SK-N-SH treated with all-trans-retinoic acid at 6 μM for 48 hours (cell line): ENCODE measurements at regions not wholly inside any gene's neighbourhood (a gene's known extent, or its start where the extent isn't known, plus 50 kb on each side); places are given as distances from the start of the nearest gene placed in this dataset.

Experiments used
- PPARA ChIP-seq: fragments of 250-450 bp; sonication (Bioruptor Pico); IDR thresholded peaks from 2 replicates; pipeline ENCODE4 v1.5.0; 2020; ENCODE audit warnings: mild to moderate bottlenecking, borderline replicate concordance
- ZFP30 ChIP-seq: fragments of 450-650 bp; formaldehyde crosslinking; IDR thresholded peaks from 2 replicates; pipeline ENCODE4 v1.5.0; 2022; ENCODE audit warnings: mild to moderate bottlenecking, moderate library complexity
- TF ChIP-seq, protein P1 (sequence below): fragments of 250-450 bp; sonication (Bioruptor Pico); IDR thresholded peaks from 2 replicates; pipeline ENCODE4 v1.8.0; 2020; ENCODE audit warnings: mild to moderate bottlenecking, moderate library complexity, borderline replicate concordance
- TF ChIP-seq, protein P2 (sequence below): fragments of 250-450 bp; sonication (Bioruptor Pico); IDR thresholded peaks from 2 replicates; pipeline ENCODE4 v1.5.1; 2020; ENCODE audit warnings: low read depth, mild to moderate bottlenecking, moderate library complexity

DNA sequence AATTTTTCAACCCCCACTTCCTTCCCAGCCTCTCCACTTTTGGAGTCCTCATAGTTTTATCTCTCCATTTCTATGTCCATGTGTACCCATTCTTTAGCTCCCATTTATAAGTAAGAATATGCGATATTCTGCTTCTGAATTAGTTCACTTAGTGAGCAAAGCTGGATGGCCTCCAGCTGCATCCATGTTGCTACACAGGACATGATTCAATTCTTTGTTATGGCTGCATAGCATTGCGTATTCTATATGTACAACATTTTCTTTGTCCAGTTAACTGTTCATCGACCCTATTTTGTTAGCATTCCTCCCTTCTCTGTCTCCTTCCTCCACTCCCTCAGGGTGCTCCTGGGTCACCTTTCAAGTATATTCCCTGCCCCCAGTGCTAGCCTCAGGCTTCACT lies 210.0 kb upstream of the SSTR4 start:
- TF ChIP-seq, protein P1, sequence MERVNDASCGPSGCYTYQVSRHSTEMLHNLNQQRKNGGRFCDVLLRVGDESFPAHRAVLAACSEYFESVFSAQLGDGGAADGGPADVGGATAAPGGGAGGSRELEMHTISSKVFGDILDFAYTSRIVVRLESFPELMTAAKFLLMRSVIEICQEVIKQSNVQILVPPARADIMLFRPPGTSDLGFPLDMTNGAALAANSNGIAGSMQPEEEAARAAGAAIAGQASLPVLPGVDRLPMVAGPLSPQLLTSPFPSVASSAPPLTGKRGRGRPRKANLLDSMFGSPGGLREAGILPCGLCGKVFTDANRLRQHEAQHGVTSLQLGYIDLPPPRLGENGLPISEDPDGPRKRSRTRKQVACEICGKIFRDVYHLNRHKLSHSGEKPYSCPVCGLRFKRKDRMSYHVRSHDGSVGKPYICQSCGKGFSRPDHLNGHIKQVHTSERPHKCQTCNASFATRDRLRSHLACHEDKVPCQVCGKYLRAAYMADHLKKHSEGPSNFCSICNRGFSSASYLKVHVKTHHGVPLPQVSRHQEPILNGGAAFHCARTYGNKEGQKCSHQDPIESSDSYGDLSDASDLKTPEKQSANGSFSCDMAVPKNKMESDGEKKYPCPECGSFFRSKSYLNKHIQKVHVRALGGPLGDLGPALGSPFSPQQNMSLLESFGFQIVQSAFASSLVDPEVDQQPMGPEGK = no peak
- TF ChIP-seq, protein P2, sequence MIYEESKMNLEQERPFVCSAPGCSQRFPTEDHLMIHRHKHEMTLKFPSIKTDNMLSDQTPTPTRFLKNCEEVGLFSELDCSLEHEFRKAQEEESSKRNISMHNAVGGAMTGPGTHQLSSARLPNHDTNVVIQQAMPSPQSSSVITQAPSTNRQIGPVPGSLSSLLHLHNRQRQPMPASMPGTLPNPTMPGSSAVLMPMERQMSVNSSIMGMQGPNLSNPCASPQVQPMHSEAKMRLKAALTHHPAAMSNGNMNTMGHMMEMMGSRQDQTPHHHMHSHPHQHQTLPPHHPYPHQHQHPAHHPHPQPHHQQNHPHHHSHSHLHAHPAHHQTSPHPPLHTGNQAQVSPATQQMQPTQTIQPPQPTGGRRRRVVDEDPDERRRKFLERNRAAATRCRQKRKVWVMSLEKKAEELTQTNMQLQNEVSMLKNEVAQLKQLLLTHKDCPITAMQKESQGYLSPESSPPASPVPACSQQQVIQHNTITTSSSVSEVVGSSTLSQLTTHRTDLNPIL (CRISPR knock-in tag) = no peak
- TF ChIP-seq PPARA (CRISPR knock-in tag) (no peak), ZFP30 (CRISPR knock-in tag) (no peak)
